Right ventricle myocardium inferior (tissue), 1 donor: ENCODE measurements at regions not wholly inside any gene's neighbourhood (a gene's known extent, or its start where the extent isn't known, plus 50 kb on each side); places are given as distances from the start of the nearest gene placed in this dataset.

Source experiments
- ATAC-seq: fragments of 200-7000 bp; cut with Tn5 transposase; one replicate; pipeline ENCODE4 v1.9.1; 2020; ENCODE audit warnings: mild to moderate bottlenecking, moderate library complexity
- DNase-seq: peaks from one replicate; pipeline ENCODE4 v3.0.0; 2021; ENCODE audit errors: missing footprints
- intact Hi-C: fragments of 100-400 bp; cut with DNase I; formaldehyde crosslinking; loops from one replicate; pipeline ENCODE4 v1.11.0; 2022
- donor health status: DM: no; HTN: yes; CAD: no; lungs with severe emphysema.

DNA sequence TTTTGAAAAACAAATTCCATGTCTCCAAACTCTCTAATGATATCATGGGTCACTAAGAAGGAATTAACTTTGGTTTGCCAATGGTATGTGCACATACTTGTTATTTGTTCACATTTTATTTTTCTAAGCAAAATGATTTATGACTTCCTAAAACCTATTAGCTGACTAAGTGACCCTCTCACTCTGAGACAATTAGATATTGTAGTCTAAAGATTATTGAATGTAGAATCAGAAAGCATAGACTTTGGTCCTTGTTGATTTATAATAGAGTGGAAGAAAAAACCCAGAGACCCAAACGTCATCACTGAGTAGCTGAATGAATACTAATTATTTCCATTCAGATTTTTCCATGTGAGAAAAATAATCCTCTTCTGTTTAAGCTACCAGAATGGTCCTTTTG lies 243.5 kb upstream of the ANO3 start:
- ATAC-seq (no peak), DNase-seq (no peak)
- intact Hi-C loops, result no loop called here

DNA sequence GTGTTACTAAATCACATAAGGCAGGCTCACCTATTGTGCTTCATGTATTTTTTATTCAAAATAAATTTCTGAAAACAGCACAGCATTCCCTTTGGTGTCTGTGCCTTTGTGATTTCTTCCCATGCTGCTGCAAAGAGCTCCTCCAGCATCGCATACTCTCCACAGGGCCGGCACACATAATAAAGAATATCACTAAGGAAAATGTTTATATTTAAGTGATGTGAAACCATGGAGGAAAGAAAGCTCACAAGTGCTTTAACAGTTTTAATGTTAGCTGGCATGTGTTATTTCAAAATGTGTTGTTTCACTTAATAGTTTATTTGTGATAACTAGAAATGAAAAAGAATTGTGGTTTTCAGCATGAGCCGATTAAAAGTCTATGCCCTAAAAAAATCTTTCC lies 241.3 kb upstream of the ANO3 start:
- ATAC-seq (no peak), DNase-seq (no peak)
- intact Hi-C loops, result no loop called here

DNA sequence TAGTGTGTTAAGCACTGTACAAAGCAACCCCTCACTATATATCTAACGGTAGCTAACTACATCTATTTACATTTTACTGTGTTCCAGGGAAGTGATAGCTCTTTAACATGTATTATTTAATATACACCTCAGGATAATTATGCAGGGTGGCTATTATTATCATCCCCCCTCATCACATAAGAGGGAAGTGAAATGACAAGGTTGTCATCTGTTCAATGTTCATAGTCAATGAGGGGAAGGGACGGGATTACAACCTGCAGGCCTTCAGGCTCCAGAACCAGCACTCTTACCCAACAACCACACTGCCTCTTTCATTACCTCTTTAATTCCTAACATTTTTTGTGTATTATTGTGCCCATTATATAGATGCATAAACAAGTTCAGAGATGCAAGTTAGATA lies 238.7 kb upstream of the ANO3 start:
- intact Hi-C loops, result no loop called here
- ATAC-seq (no peak), DNase-seq (no peak)

DNA sequence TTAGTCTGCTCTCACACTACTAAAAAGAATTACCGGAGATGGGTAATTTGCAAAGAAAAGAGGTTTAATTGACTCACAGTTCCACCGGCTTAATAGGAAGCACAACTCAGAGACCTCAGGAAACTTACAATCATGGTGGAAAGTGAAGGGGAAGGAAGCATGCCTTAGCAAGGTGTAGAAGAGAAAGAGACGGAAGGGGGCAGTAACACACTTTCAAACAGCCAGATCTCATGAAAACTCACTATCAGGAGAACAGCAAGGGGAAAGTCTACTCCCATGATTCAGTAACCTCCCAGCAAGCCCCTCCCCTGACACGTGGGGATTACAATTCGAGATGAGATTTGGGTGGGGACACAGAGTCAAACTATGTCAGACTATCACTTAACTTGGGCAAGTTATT lies 236.6 kb upstream of the ANO3 start:
- ATAC-seq, result no peak
- no peak for DNase-seq
- intact Hi-C loops, result no loop called here

DNA sequence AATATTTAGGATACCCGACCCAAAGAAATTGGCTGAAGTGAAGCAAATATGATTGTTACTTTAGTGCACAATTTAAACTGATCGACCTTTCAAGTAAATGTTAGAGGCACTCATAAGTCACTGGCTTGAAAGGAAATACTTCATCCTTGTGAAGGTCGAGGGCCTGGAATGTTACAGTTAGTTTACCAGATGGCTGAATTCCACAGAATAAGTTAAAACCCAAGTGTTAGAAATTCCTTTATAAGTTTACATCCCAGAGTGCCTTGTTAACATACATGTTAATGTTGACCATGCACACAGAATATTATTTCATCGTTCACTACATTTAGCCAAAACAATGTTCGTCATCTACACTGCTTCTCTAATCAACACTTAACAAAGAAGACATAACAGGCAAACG lies 235.5 kb upstream of the ANO3 start:
- DNase-seq, result no peak
- intact Hi-C loops, result no loop called here
- no peak for ATAC-seq

DNA sequence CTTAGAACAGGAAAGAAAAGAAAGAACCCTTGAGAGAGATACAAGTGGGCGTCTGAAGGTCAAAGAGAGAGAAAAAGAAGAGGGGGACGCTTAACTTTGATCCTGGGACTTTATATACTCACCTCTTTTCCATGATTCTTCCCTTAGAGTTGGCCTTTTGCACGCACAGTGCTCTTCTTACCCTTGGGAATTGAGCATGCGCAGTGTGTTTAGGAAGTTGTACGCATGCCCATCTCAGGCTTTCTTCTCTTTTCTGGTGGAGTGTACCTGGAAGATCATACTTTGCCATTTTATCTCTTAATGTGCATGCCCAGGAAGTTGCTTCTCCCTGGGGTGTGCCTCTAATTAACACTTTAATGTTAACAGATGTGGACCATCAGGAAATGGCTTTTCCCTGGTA lies 229.6 kb upstream of the ANO3 start:
- DNase-seq (no peak), ATAC-seq (no peak)
- intact Hi-C loops, result no loop called here

DNA sequence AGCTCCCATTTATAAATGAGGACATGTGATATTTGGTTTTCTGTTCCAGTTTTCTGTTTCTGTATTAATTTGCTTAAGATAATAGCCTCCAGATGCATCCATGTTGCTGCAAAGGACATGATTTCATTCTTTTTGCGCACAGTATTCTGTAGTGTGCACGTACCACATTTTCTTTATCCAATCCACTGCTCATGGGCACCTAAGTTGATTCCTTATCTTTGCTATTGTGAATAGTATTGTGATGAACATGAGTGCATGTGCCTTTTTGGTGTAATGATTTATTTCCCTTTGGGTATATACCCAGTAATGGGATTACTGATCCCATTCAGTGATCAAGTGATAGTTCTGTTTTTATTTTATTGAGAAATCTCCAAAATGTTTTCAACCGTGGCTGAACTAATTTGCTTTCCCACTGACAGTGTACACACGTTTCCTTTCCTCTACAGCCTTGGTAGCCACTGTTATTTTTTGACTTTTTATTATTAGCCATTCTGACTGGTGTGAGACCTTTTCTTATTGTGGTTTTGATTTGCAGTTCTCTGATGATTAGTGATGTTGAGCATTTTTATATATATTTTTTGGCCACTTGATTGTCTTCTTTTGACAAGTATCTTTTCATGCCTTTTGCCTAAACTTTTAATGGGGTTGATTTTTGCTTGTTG lies 226.0 kb upstream of the ANO3 start:
- ATAC-seq, result no peak
- DNase-seq, result no peak
- intact Hi-C loops, result no loop called here

DNA sequence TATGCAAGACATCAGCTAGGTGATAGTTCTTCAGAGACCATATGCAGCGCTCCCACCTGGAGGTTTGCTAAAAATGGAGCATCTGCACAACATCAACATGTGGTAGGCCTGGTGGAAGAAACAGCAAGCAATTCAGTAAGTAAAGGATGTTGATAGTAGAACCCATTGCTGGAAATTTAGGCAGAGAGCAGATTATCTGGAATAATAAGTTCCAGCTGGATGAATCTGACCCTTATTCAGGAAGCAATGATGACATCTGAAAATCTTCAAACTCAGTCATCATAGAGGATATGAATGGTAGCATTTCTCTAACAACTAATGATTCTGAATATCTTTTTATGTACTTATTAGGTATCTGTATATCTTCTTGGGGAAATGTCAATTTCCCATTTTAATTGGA lies 225.2 kb upstream of the ANO3 start:
- intact Hi-C loops, result no loop called here
- DNase-seq, result no peak
- no peak for ATAC-seq

DNA sequence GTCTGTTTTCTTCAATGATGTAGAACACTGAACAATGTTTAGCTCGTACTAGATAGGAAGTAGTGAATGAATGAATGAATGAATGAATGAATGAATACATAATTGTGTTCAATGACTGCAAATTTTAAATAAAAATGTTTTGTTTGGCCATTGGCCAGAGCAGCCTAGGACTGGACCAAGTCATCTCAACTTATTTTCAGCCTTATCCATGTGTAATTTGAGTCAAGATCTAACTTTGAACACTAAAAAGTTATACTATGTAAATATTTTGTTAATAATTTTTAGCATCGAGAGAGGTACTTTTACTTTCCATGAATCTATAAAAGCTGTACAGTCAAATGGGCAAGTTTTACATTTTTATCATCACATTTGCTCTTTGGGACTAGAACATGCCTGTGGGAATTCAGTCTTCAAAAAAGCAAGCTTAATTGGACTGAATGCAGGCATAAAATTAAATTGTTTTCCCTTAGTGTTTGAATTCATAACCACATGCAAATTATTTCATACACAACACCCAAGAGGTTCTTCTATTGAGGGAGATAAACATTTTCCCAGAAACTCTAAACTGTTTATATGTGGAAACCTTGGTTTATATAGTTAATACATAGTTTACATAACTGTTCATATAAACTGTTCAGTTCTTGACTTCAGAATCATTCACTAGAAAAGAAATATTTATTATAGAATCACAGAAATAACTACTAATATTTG lies 222.1 kb upstream of the ANO3 start:
- intact Hi-C loops, result no loop called here
- DNase-seq (no peak), ATAC-seq (no peak)

DNA sequence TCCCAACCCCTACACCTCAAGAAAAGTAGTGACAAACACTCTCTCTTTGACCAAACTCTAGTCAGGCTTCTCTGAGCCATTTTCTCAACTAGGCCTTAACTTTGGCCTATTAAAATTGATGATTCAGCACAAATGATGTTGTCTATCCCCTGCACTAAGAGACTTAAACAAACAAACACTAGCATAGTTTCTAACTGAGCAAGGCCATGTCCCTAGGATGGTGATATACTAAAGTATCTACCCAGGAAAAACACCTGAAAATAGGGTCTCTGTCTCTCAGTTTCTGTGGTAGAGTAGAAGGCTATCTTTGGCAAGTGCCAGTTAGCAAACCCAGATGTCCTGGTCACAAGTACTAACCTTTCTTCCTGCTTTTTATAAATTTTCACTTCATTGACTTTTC lies 219.7 kb upstream of the ANO3 start:
- DNase-seq (no peak), ATAC-seq (no peak)
- intact Hi-C loops, result no loop called here

DNA sequence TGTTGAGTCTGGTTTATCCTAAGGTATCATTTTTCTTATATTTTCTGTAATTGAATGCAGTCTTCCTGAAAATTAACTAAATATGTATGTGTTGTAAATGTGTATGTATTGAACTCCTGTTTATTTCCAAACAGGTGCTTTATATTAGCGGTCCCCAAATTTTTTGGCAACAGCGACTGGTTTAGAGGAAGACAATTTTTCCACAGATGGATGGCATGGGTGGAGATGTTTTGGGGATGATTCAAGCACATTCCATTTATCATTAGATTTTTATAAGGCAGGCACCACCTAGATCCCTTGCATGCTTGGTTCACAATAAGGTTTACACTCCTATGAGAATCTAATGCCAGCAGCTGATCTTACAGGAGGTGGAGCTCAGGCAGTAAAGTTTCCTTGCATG lies 210.5 kb upstream of the ANO3 start:
- DNase-seq, result no peak
- no peak for ATAC-seq
- intact Hi-C loops, result no loop called here

DNA sequence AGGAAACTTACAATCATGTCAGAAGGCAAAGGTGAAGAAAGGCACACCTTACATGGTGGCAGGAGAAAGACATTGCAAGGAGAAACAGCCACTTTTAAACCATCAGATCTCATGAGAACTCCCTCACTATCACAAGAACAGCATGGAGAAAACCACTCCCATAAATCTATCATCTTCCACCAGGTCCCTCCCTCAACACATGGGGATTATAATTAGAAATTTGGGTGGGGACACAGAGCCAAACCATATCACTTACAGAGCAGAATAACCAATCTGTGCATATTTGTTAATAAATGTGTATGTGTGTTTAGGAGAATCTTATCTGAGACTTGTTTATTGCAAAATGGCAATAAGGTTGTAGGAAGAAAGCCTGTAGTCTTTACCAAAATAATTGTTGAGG lies 205.2 kb upstream of the ANO3 start:
- DNase-seq, result no peak
- intact Hi-C loops, result no loop called here
- ATAC-seq, result no peak

DNA sequence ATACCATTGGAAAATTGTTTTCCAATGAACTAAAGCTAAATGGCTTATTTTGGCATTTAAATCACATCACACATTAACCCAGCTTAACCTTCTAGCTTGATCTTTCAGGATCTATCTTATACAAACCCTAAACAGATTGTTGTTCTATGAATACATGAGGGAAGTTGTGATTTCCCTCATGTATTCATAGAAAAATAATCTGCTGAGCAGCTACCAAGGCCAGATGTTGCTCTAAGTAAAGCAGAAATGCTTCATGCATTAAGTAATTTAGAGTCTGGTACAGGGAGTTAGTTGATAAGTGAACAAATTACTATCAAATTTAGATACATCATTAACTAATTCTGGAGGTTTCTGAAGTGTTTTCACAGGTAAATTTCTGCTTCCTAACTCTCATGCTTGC lies 204.6 kb upstream of the ANO3 start:
- ATAC-seq (no peak), DNase-seq (no peak)
- intact Hi-C loops, result no loop called here

DNA sequence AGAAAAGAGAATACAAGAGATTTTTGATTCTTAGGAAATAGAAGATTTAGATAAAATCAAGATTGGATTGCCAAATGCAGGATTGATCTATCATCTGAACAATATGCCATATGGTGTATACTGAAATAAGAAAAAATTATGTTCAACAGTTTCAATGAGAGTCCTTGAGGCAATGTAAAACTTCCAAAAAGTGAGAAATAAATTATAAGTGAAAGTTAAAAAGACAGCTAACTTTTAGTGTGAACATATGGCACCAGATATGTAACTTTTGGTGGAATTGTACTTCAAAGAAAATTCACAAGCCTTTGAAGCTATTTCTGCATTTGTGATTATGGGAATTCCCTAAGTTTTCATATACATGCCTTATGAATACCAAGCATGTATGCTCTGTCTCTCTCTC lies 200.5 kb upstream of the ANO3 start:
- no peak for DNase-seq
- no peak for ATAC-seq
- intact Hi-C loops, result loop anchor here (10.0 kb wide), 1 partner anchor 143 kb away; no protein-coding TSS in a partner anchor

DNA sequence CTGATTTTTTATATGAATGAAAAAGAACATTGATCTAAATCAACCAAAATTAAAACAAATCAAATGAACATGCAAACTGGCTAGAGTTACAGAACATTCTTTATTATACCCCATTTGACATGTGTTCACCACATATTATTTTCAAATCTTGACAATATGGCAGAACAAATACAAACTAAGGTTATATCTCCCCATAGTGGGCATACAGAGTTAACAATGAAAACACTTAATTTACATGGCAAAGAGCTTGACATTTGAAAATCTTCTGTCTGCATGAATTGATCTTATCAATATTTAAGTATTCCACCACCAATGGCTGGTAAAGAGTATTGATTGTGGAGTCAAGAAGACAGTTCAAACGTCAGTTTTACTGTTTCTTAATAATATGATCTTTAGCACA lies 197.9 kb upstream of the ANO3 start:
- intact Hi-C loops, result loop anchor here (10.0 kb wide), 1 partner anchor 141 kb away; no protein-coding TSS in a partner anchor
- DNase-seq (no peak), ATAC-seq (no peak)

DNA sequence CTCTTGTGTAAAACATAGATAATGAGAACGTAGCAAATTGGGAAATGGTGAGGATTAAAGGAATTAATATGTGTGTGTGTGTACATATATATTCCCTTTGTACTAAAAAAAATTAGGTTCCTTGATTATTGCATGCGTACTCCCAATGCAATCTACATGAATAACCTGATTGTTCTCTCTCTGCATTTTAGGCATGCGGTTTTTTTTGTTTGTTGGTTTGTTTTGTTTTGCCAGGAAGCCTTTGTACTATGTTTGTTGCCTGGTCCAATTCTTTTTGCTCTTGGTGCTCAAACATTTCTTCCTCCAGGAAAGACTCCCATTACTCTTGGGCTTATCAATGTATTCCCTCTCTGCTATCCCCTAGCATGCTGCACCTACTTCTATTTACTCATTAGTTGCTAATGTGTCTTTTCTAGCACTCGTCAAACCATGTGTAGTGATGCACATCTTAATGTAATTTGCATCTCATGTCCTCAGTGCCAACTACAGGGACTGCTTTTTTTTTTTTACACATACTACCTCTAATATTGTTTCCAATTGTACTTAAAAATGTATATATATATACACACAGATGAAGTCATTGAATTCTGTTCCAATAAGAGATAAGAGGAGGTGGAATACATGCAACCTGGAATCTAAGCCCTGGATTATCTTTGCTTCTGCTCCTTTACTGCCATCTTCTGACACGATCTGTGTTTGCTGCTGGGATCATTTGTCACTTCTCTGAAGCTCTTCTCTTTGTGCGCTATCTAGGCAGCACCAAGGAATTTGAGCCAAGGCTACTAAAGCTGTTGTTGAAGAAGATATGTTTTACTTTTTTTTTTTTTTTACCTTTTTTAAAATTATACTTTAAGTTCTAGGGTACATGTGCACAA lies 197.2 kb upstream of the ANO3 start:
- DNase-seq, result no peak
- no peak for ATAC-seq
- intact Hi-C loops, result loop anchor here (1.0 to 10.0 kb wide), 2 partner anchors 140 to 152 kb away; no protein-coding TSS in a partner anchor

DNA sequence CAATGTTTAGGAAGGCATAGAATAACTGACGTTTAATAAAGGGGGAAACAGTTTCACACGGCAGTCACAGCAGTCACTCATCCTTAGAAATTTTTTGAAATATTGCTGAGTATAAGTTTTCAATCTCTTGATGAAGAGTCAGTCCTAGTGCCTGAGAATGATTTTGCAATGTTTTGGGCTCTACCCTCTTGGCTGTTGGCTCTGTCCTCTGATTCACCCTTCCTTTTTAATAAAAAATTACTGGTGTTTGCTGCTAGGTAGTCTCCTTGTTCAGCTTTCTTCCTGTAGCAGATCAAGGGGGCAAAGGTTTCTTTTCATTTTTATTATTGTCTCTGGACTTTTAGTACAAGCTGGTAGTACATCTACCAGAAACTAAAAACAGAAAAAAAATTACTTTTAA lies 194.3 kb upstream of the ANO3 start:
- intact Hi-C loops, result loop anchor here (10.0 kb wide), 1 partner anchor 137 kb away; no protein-coding TSS in a partner anchor
- no peak for ATAC-seq
- DNase-seq, result no peak

DNA sequence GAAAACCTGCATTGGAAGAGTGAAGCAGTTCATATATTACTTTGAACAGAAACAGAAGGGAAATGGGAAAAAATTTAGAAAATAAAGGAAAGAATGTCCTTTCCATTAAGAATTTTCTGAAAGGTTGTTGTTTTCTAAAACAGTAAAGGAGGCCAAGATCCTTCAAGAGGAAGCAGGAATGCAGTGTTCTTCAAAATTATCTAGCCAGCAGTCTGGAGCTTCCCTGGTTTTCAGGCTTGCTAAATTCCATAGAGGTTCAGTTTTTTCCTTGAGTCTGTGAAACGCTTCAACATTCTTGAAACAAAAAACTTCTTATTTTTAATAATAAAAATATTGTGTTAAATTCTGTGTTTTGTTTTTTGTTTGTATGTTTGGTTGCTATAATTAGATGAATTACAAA lies 189.0 kb upstream of the ANO3 start:
- ATAC-seq (no peak), DNase-seq (no peak)
- intact Hi-C loops, result no loop called here

DNA sequence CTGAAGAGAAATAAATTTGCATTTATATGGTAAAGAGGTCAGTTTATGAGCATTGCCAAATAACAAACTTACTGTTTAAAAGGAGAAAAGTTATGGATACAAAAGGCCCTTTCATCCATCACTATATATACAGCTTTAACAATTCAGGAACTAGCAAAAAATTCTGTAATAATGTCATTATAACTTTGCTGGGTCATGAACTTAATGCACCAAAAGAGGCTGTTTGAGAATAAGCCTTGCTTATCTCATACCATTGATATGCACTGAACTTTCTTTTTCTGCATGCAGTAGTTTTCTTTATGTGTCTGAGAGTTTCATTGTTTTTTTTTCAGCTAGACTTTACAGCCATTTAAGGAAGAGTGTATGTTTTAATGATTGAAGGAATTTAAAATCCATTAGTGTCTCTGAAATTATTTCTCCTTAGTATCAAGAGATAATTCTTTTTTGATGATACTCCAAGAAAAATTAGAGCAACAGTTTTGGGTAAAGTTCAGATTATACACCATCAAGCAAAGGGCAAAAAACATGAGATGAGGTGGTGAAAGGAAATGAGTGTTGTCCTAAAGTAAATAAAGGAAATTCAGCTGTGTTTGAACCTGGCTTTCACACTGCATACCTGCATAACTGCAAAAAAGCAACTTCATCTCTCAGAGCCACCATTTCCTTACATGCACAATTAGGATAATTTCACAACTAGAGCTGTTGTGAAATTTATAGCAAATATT lies 188.2 kb upstream of the ANO3 start:
- ATAC-seq (no peak), DNase-seq (no peak)
- intact Hi-C loops, result no loop called here
